H9 (cell line): ENCODE measurements at regions not wholly inside any gene's neighbourhood (a gene's known extent, or its start where the extent isn't known, plus 50 kb on each side); places are given as distances from the start of the nearest gene placed in this dataset.

ENCODE experiments used
- DNase-seq: peaks from one replicate; pipeline ENCODE4 v3.0.0-alpha.2; 2017
- H2AFZ ChIP-seq: one replicate; pipeline ENCODE4 v1.6.1; 2013; ENCODE audit warnings: mild to moderate bottlenecking, low read length, control low read depth, moderate library complexity
- H2AK5ac ChIP-seq: 2 replicates; pipeline ENCODE4 v1.6.1; 2013; ENCODE audit warnings: low read length, control low read depth, mixed read lengths; ENCODE audit not compliant: insufficient read length
- H2BK120ac ChIP-seq: one replicate; pipeline ENCODE4 v1.6.1; 2013; ENCODE audit warnings: low read depth, mild to moderate bottlenecking, low read length, control low read depth, inconsistent platforms; ENCODE audit not compliant: poor library complexity, severe bottlenecking
- H2BK12ac ChIP-seq: 2 replicates; pipeline ENCODE4 v1.6.1; 2013; ENCODE audit warnings: low read length, control low read depth, mixed read lengths, low read depth; ENCODE audit not compliant: insufficient read length
- H2BK15ac ChIP-seq: 2 replicates; pipeline ENCODE4 v1.6.1; 2013; ENCODE audit warnings: low read depth, low read length, control low read depth
- H2BK20ac ChIP-seq: one replicate; pipeline ENCODE4 v1.6.1; 2013; ENCODE audit warnings: low read depth, mild to moderate bottlenecking, low read length, control low read depth, inconsistent platforms; ENCODE audit not compliant: poor library complexity, severe bottlenecking
- H2BK5ac ChIP-seq: 2 replicates; pipeline ENCODE4 v1.6.1; 2013; ENCODE audit warnings: low read length, control low read depth, mixed read lengths; ENCODE audit not compliant: insufficient read length
- H3K14ac ChIP-seq: 2 replicates; pipeline ENCODE4 v1.6.1; 2013; ENCODE audit warnings: low read length, control low read depth; ENCODE audit not compliant: insufficient read depth
- H3K18ac ChIP-seq: 2 replicates; pipeline ENCODE4 v1.6.1; 2013; ENCODE audit warnings: low read depth, mild to moderate bottlenecking, mixed read lengths, low read length, control low read depth; ENCODE audit not compliant: insufficient read length
- H3K23ac ChIP-seq: 2 replicates; pipeline ENCODE4 v1.6.1; 2013; ENCODE audit warnings: low read length, control low read depth, mixed read lengths, low read depth; ENCODE audit not compliant: insufficient read length
- H3K23me2 ChIP-seq: 2 replicates; pipeline ENCODE4 v1.6.1; 2013; ENCODE audit warnings: low read depth, mild to moderate bottlenecking, mixed read lengths, low read length, control low read depth; ENCODE audit not compliant: insufficient read length, poor library complexity, severe bottlenecking
- H3K27ac ChIP-seq: 2 replicates; pipeline ENCODE4 v1.5.1; 2013; ENCODE audit warnings: low read length, control low read depth, mixed read lengths, low read depth; ENCODE audit not compliant: insufficient read length
- H3K27me3 ChIP-seq: 2 replicates; pipeline ENCODE4 v1.6.1; 2013; ENCODE audit warnings: low read length, control low read depth, inconsistent platforms; ENCODE audit not compliant: insufficient read depth
- H3K4ac ChIP-seq: 2 replicates; pipeline ENCODE4 v1.6.1; 2013; ENCODE audit warnings: low read depth, mild to moderate bottlenecking, control low read depth, inconsistent platforms, low read length, moderate library complexity
- H3K4me1 ChIP-seq: 2 replicates; pipeline ENCODE4 v1.6.1; 2013; ENCODE audit warnings: low read length, control low read depth, inconsistent platforms; ENCODE audit not compliant: insufficient read depth
- H3K4me2 ChIP-seq: 2 replicates; pipeline ENCODE4 v1.6.1; 2013; ENCODE audit warnings: low read length, control low read depth, mixed read lengths; ENCODE audit not compliant: insufficient read length, insufficient read depth
- H3K56ac ChIP-seq: 2 replicates; pipeline ENCODE4 v1.6.1; 2013; ENCODE audit warnings: low read depth, mild to moderate bottlenecking, mixed read lengths, low read length, control low read depth; ENCODE audit not compliant: insufficient read length
- H3K79me1 ChIP-seq: 2 replicates; pipeline ENCODE4 v1.6.1; 2013; ENCODE audit warnings: low read depth, mild to moderate bottlenecking, moderate library complexity, low read length, control low read depth, inconsistent platforms; ENCODE audit not compliant: insufficient read depth, poor library complexity, severe bottlenecking
- H3K79me2 ChIP-seq: 2 replicates; pipeline ENCODE4 v1.6.1; 2013; ENCODE audit warnings: low read length, control low read depth, inconsistent platforms; ENCODE audit not compliant: insufficient read depth
- H3K9ac ChIP-seq: 2 replicates; pipeline ENCODE4 v1.6.1; 2013; ENCODE audit warnings: low read length, control low read depth, mixed read lengths; ENCODE audit not compliant: insufficient read length; ENCODE audit errors: extremely low read depth
- H3K9me3 ChIP-seq: one replicate; pipeline ENCODE4 v1.6.1; 2013; ENCODE audit warnings: low read depth, low read length, inconsistent platforms; ENCODE audit not compliant: control insufficient read depth
- H3T11ph ChIP-seq: one replicate; pipeline ENCODE4 v1.6.1; 2013; ENCODE audit warnings: mild to moderate bottlenecking, low read length, control low read depth, inconsistent platforms
- H4K20me1 ChIP-seq: one replicate; pipeline ENCODE4 v1.6.1; 2013; ENCODE audit not compliant: control insufficient read depth, insufficient read length, insufficient read depth
- H4K5ac ChIP-seq: 2 replicates; pipeline ENCODE4 v1.6.1; 2013; ENCODE audit warnings: low read depth, mild to moderate bottlenecking, mixed read lengths, low read length, control low read depth; ENCODE audit not compliant: insufficient read length
- H4K8ac ChIP-seq: replicated peaks from 2 replicates; pipeline ENCODE4 v1.6.1; 2013; ENCODE audit warnings: low read length, control low read depth, mixed read lengths, low read depth; ENCODE audit not compliant: insufficient read length
- H4K91ac ChIP-seq: 2 replicates; pipeline ENCODE4 v1.6.1; 2013; ENCODE audit warnings: low read depth, mild to moderate bottlenecking, moderate library complexity, mixed read lengths, low read length, control low read depth; ENCODE audit not compliant: insufficient read length
- H3K27ac Mint-ChIP-seq, 3 experiments: 2 replicates in 2 of 3; 3 replicates in 1 of 3; pipeline ENCODE4 v1.8.0; 2020 to 2021; ENCODE audit warnings: mixed read lengths in 3 of 3, mild to moderate bottlenecking in 1 of 3, moderate library complexity in 1 of 3
- H3K27me3 Mint-ChIP-seq: 2 replicates; pipeline ENCODE4 v1.8.0; 2021; ENCODE audit warnings: low read depth, mild to moderate bottlenecking, moderate library complexity, mixed read lengths
- H3K36me3 Mint-ChIP-seq, 3 experiments: 2 replicates in 2 of 3; 3 replicates in 1 of 3; pipeline ENCODE4 v1.8.0; 2020 to 2021; ENCODE audit warnings: low read depth in 3 of 3, mixed read lengths in 3 of 3; ENCODE audit not compliant: insufficient read depth in 1 of 3
- H3K4me1 Mint-ChIP-seq, 2 experiments: 2 replicates each; pipeline ENCODE4 v1.8.0; 2020; ENCODE audit warnings: mixed read lengths in 2 of 2
- H3K4me3 Mint-ChIP-seq, 2 experiments: 2 replicates in 1 of 2; 3 replicates in 1 of 2; pipeline ENCODE4 v1.8.0; 2020 to 2021; ENCODE audit warnings: mild to moderate bottlenecking in 2 of 2, mixed read lengths in 2 of 2, moderate library complexity in 1 of 2
- H3K9me3 Mint-ChIP-seq, 2 experiments: 2 replicates in 1 of 2; 3 replicates in 1 of 2; pipeline ENCODE4 v1.8.0; 2020; ENCODE audit warnings: mild to moderate bottlenecking in 2 of 2, mixed read lengths in 2 of 2, moderate library complexity in 1 of 2
- CTCF ChIP-seq: fragments of 200-600 bp; sonication (generic); conservative IDR thresholded peaks from 3 replicates; pipeline ENCODE4 v1.8.0; 2021; ENCODE audit warnings: antibody characterized with exemption, mild to moderate bottlenecking
- WGBS: extraction: QIAGEN DNeasy Blood & Tissue Kit; methylation state at CpG from one replicate; pipeline ENCODE4 v1.1.7; 2013; ENCODE audit warnings: missing lambda C conversion rate, low lambda C conversion rate, mixed read lengths; ENCODE audit not compliant: insufficient read length; ENCODE audit errors: extremely low coverage; 5-methylcytosine and 5-hydroxymethylcytosine counted together

- H3K27me3 Mint-ChIP-seq, result no peaks in the 10 kb centered on the region
- H3K27ac ChIP-seq, result no peak overlapping the region
Observed at GRCh38 chr18:41077076-41077475, 878.0 kb upstream of the PIK3C3 start.

More at GRCh38 chr18:41077076-41077475, 878.0 kb upstream of the PIK3C3 start:
- Histone ChIP-seq H4K91ac (no peak overlapping the region), H2BK15ac (no peak overlapping the region), H3K9me3 (no peaks in the 10 kb centered on the region), H3K79me2 (no peaks in the 10 kb centered on the region), H3K4ac (no peak overlapping the region), H2BK20ac (no peak overlapping the region), H2AFZ (no peak overlapping the region), H3K23me2 (no peaks in the 10 kb centered on the region), H2BK5ac (no peak overlapping the region), H3K4me2 (no peak overlapping the region), H2AK5ac (no peak overlapping the region), H3K14ac (no peak overlapping the region), H3K9ac (no peak overlapping the region), H3K4me1 (no peaks in the 10 kb centered on the region), H2BK12ac (no peak overlapping the region), H4K20me1 (no peaks in the 10 kb centered on the region), H2BK120ac (no peak overlapping the region), H3K18ac (no peak overlapping the region), H4K5ac (no peak overlapping the region), H3K79me1 (no peaks in the 10 kb centered on the region), H3T11ph (no peak overlapping the region), H4K8ac (no peak overlapping the region), H3K27me3 (no peaks in the 10 kb centered on the region), H3K23ac (no peak overlapping the region), H3K56ac (no peak overlapping the region)
- Mint-ChIP-seq H3K27ac (no peak overlapping the region), H3K4me1 (no peaks in the 10 kb centered on the region), H3K4me3 (no peak overlapping the region), H3K9me3 (no peaks in the 10 kb centered on the region), H3K36me3 (no peaks in the 10 kb centered on the region)
- no peak for DNase-seq
- WGBS, result no CpG with 5 or more reads among the region's 2 CpGs
- no peak for TF ChIP-seq CTCF
